Neural progenitor cell (in vitro differentiated cells): ENCODE measurements at regions not wholly inside any gene's neighbourhood (a gene's known extent, or its start where the extent isn't known, plus 50 kb on each side); places are given as distances from the start of the nearest gene placed in this dataset.

Experiments used
- DNase-seq: peaks from one replicate; pipeline ENCODE4 v3.0.0-alpha.2; 2016; ENCODE audit warnings: low spot score
- H2AFZ ChIP-seq: fragments of 200-600 bp; sonication (generic); replicated peaks from 2 replicates; pipeline ENCODE4 v1.6.1; 2016; ENCODE audit warnings: antibody characterized with exemption
- H3F3A ChIP-seq: fragments of 200-600 bp; sonication (generic); 2 replicates; pipeline ENCODE4 v1.6.1; 2016; ENCODE audit warnings: antibody characterized with exemption, low read depth
- H3K27ac ChIP-seq: fragments of 200-600 bp; sonication (generic); 2 replicates; pipeline ENCODE4 v1.5.1; 2016; ENCODE audit warnings: mild to moderate bottlenecking
- H3K27me3 ChIP-seq: fragments of 200-600 bp; sonication (generic); 2 replicates; pipeline ENCODE4 v1.6.1; 2016; ENCODE audit warnings: mild to moderate bottlenecking, moderate library complexity
- H3K36me3 ChIP-seq: fragments of 200-600 bp; sonication (generic); 2 replicates; pipeline ENCODE4 v1.5.1; 2016
- H3K4me1 ChIP-seq: fragments of 200-600 bp; sonication (generic); 2 replicates; pipeline ENCODE4 v1.6.1; 2016; ENCODE audit warnings: mixed run types
- H3K4me2 ChIP-seq: fragments of 200-600 bp; sonication (generic); 2 replicates; pipeline ENCODE4 v1.6.1; 2016
- H3K4me3 ChIP-seq: fragments of 200-600 bp; sonication (generic); 2 replicates; pipeline ENCODE4 v1.5.1; 2016
- H3K79me2 ChIP-seq: fragments of 200-600 bp; sonication (generic); 2 replicates; pipeline ENCODE4 v1.6.1; 2016; ENCODE audit warnings: low read depth
- H3K9ac ChIP-seq: fragments of 200-600 bp; sonication (generic); 2 replicates; pipeline ENCODE4 v1.6.1; 2016
- H3K9me3 ChIP-seq: fragments of 200-600 bp; sonication (generic); 2 replicates; pipeline ENCODE4 v1.5.1; 2016; ENCODE audit warnings: low read depth
- H4K20me1 ChIP-seq: fragments of 200-600 bp; sonication (generic); 2 replicates; pipeline ENCODE4 v1.6.1; 2016; ENCODE audit warnings: low read depth
- H3K27ac Mint-ChIP-seq: 3 replicates; pipeline ENCODE4 v1.8.0; 2021; ENCODE audit warnings: mixed read lengths
- H3K27me3 Mint-ChIP-seq: 2 replicates; pipeline ENCODE4 v1.8.0; 2022; ENCODE audit warnings: low read depth, mild to moderate bottlenecking, inconsistent platforms, moderate library complexity, mixed read lengths; ENCODE audit not compliant: insufficient read depth
- H3K36me3 Mint-ChIP-seq: 3 replicates; pipeline ENCODE4 v1.8.0; 2021; ENCODE audit warnings: mixed read lengths
- H3K4me1 Mint-ChIP-seq: 3 replicates; pipeline ENCODE4 v1.8.0; 2021; ENCODE audit warnings: mixed read lengths
- H3K4me3 Mint-ChIP-seq: 3 replicates; pipeline ENCODE4 v1.8.0; 2021; ENCODE audit warnings: mild to moderate bottlenecking, moderate library complexity, mixed read lengths
- H3K9me3 Mint-ChIP-seq: 3 replicates; pipeline ENCODE4 v1.8.0; 2020; ENCODE audit warnings: mixed read lengths
- EZH2 ChIP-seq: fragments of 200-600 bp; sonication (generic); IDR thresholded peaks from 2 replicates; pipeline ENCODE4 v1.6.1; 2017; ENCODE audit warnings: antibody characterized with exemption, mild to moderate bottlenecking, moderate library complexity
- EZH2phosphoT487 ChIP-seq: fragments of 200-600 bp; sonication (generic); IDR thresholded peaks from 2 replicates; pipeline ENCODE4 v1.6.1; 2017; ENCODE audit warnings: antibody characterized with exemption
- TF ChIP-seq, protein P1 (sequence below): fragments of 200-600 bp; sonication (generic); IDR thresholded peaks from 2 replicates; pipeline ENCODE4 v1.5.1; 2017; ENCODE audit warnings: antibody characterized with exemption, mild to moderate bottlenecking

DNA sequence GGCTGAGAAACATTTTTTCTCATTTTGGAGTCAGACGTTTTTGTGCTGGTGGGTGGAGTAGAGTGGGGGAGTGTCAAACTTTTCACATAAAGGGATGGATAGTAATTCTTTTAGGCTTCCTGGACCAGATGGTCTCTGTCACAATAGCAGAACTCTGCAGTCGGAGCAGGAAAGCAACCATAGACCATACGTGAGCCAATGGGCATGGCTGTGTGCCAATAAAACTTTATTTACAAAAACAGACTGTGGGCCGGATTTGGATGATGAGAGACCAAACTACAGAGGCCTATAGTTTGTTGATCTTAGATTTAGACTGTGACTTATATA lies 70.8 kb upstream of the SLC22A23 start:
- DNase-seq = no peak

DNA sequence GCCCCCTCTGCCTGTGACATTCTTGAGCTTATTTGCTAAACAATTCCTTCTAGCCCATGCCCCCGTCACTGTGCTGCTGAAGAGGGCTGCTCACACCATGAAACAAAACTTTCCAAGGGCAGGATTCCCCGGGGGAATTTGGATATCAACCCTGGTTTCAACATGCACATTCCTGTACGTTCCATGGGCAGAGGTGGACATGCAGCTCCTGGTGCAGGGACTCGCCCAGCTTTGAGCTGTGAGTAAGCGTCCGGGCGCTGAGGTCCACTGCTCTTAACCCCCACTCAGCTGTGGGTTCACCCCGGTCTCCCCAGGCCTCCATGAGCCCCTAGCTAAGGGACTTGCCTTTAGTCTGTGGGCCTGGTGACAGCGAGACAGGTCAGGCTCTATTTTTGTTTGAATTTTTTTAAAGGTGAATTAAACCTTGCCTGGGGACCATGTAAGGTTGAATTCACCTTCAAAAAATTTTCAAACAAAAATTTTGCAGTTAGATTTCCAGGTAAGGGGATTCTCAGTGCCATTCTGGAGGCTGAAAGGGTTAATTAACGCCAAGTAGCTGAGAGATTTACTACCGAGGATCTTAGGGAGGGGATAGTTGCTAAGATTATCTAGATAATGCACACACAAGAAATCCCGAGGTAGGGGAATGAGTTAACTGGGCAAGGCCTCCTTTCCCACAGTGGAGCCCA lies 70.3 kb upstream of the SLC22A23 start:
- Histone ChIP-seq H3K4me3 (no peak overlapping the region), H4K20me1 (no peaks in the 10 kb centered on the region), H3K9me3 (no peaks in the 10 kb centered on the region), H3F3A (peaks cover 13% of the 10 kb centered on the region), H3K27me3 (no peaks in the 10 kb centered on the region), H3K79me2 (no peaks in the 10 kb centered on the region), H3K27ac (no peak overlapping the region), H3K36me3 (no peaks in the 10 kb centered on the region), H3K9ac (no peak overlapping the region), H2AFZ (peak overlapping the region; percentile 15), H3K4me2 (peak overlapping the region; percentile 27), H3K4me1 (peaks cover 45% of the 10 kb centered on the region)
- DNase-seq = no peak
- H3K27me3 Mint-ChIP-seq = peaks cover 15% of the 10 kb centered on the region
- no peaks in the 10 kb centered on the region for H3K9me3 Mint-ChIP-seq
- H3K36me3 Mint-ChIP-seq = no peaks in the 10 kb centered on the region
- no peak for TF ChIP-seq EZH2phosphoT487
- no peak for TF ChIP-seq EZH2
- TF ChIP-seq, protein P1, sequence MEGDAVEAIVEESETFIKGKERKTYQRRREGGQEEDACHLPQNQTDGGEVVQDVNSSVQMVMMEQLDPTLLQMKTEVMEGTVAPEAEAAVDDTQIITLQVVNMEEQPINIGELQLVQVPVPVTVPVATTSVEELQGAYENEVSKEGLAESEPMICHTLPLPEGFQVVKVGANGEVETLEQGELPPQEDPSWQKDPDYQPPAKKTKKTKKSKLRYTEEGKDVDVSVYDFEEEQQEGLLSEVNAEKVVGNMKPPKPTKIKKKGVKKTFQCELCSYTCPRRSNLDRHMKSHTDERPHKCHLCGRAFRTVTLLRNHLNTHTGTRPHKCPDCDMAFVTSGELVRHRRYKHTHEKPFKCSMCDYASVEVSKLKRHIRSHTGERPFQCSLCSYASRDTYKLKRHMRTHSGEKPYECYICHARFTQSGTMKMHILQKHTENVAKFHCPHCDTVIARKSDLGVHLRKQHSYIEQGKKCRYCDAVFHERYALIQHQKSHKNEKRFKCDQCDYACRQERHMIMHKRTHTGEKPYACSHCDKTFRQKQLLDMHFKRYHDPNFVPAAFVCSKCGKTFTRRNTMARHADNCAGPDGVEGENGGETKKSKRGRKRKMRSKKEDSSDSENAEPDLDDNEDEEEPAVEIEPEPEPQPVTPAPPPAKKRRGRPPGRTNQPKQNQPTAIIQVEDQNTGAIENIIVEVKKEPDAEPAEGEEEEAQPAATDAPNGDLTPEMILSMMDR = no peak
- H3K4me3 Mint-ChIP-seq = no peak overlapping the region
- no peak overlapping the region for H3K27ac Mint-ChIP-seq
- H3K4me1 Mint-ChIP-seq = peaks cover 37% of the 10 kb centered on the region

More for the DNA sequence above, 70.8 kb upstream of the SLC22A23 start:
- Mint-ChIP-seq H3K4me1 (peaks cover 34% of the 10 kb centered on the region), H3K27ac (no peak overlapping the region), H3K27me3 (peaks cover 15% of the 10 kb centered on the region), H3K9me3 (no peaks in the 10 kb centered on the region), H3K4me3 (no peak overlapping the region), H3K36me3 (no peaks in the 10 kb centered on the region)
- H3K27ac ChIP-seq = no peak overlapping the region
- no peaks in the 10 kb centered on the region for H3K27me3 ChIP-seq
- peaks cover 40% of the 10 kb centered on the region for H3K4me1 ChIP-seq
- H3K4me3 ChIP-seq = no peak overlapping the region
- no peaks in the 10 kb centered on the region for H3K36me3 ChIP-seq
- no peaks in the 10 kb centered on the region for H3K9me3 ChIP-seq
- no peak overlapping the region for H3K9ac ChIP-seq
- no peaks in the 10 kb centered on the region for H4K20me1 ChIP-seq
- H3F3A ChIP-seq = peaks cover 13% of the 10 kb centered on the region
- H3K4me2 ChIP-seq = no peak overlapping the region
- no peak overlapping the region for H2AFZ ChIP-seq
- TF ChIP-seq EZH2 (no peak), EZH2phosphoT487 (no peak)
- TF ChIP-seq, protein P1 = no peak
- no peaks in the 10 kb centered on the region for H3K79me2 ChIP-seq

DNA sequence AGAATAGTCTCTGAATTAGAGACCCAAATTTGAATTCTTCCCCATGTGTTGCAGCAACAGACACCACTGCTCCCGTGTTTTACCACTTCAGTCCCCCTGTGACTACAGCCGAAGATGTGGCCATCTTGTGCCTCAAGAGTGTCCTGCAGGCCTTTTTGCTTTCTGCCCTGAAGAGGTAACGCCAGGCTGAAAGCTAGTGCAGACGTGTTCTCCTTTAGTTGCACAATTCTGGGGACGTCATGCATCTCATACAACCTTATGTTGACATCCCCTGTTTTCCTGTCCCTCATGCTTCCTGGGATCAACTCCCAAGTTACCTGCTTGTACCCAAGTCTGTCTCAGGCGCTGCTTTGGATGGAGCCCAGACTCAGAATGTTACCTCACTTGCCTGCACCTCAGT lies 69.1 kb upstream of the SLC22A23 start:
- H3K79me2 ChIP-seq = no peaks in the 10 kb centered on the region
- no peaks in the 10 kb centered on the region for H3K27me3 ChIP-seq
- H3K36me3 ChIP-seq = no peaks in the 10 kb centered on the region
- no peak overlapping the region for H3K27ac ChIP-seq
- no peaks in the 10 kb centered on the region for H3K9me3 ChIP-seq
- Mint-ChIP-seq H3K36me3 (peaks cover under 1% of the 10 kb centered on the region), H3K9me3 (no peaks in the 10 kb centered on the region), H3K4me1 (peaks cover 37% of the 10 kb centered on the region), H3K27me3 (peaks cover 13% of the 10 kb centered on the region), H3K4me3 (no peak overlapping the region), H3K27ac (no peak overlapping the region)
- no peak overlapping the region for H3K4me2 ChIP-seq
- H3K4me1 ChIP-seq = peaks cover 45% of the 10 kb centered on the region
- no peak overlapping the region for H3K4me3 ChIP-seq
- H3F3A ChIP-seq = peaks cover 13% of the 10 kb centered on the region
- H2AFZ ChIP-seq = no peak overlapping the region
- DNase-seq = no peak
- TF ChIP-seq EZH2 (no peak), EZH2phosphoT487 (no peak)
- TF ChIP-seq, protein P1 = no peak
- no peak overlapping the region for H3K9ac ChIP-seq
- H4K20me1 ChIP-seq = no peaks in the 10 kb centered on the region
